HG02610 (cell line): ENCODE measurements at regions not wholly inside any gene's neighbourhood (a gene's known extent, or its start where the extent isn't known, plus 50 kb on each side); places are given as distances from the start of the nearest gene placed in this dataset.

Source experiments
- ATAC-seq: cut with Tn5 transposase; IDR thresholded peaks from one replicate; pipeline ENCODE4 v1.9.1; 2021; ENCODE audit warnings: mild to moderate bottlenecking, moderate library complexity; ENCODE audit not compliant: unreplicated experiment

DNA sequence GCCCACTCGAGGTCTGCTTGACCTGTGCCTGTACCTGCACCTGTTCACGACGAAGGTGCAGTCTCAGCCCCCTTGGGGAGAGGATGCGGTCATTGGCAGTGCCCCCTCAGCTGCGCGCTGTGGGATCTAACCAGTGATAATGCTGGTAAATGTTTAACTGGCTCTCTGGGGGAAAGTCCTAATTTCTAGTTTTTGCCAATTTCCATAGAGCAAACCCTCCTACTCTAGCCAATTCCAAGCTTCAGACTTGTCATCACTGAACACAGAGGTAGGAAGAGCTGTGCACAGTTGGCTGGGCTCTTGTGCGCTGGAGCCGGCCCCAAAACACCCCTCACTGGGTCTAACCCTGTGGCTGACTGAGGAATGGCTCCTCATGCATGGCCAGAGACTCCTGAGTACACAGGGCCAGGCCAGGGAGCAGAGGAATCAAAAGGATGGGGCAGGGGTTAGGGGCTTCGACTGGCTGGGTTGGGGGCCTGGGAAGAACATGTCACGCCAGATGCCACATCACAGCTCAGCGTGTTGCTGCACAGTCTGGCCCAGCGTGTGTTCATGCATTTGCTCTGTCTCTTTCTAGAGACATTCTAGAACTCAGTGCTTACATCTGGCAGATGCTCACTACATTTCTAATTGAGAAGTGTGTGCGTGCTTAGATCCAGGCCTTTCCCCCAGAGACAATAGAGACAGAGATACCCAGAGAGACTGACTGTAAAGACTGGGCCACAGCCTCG lies 270.8 kb downstream of the BCOR start:
- ATAC-seq, result no peak

DNA sequence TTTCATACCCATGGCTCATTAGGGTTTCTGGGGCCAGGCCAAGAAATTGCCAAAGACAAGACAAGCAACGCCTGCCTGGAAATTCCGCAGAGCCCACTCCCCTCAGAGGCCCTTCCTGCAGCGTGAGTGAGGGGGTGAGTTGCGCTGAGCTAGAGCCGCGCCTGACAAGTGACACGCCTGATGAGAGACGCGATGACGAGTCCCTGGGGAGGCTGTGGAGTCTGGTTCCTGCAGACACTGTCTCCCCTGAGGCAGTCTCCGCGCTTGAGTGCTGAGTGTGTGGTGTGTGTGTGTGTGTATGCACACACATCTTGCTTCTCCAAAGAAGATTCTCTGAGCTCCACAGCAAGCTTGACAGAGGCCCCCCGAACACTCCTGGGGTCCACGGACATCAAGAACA lies 269.8 kb downstream of the BCOR start:
- peak; percentile 85 for ATAC-seq

DNA sequence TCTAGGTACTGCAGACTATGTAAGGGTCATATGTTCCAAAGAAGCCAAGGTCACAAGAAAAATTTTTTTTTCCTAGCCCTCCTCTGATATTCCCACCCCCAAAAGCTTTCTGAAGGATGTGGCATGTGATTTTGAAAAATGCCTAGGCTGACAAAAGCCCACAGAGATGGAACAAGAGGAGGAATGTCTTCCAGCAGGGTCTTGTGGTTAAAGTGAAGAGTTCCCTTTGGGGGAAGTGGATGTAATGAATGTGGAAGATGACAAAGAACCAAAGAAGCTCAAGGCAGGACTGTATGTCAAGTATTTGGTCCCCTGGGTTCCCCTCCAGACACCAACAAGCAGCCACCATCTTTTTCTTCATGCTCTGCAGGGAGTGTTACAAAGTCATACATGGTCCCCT lies 268.8 kb downstream of the BCOR start:
- no peak for ATAC-seq

DNA sequence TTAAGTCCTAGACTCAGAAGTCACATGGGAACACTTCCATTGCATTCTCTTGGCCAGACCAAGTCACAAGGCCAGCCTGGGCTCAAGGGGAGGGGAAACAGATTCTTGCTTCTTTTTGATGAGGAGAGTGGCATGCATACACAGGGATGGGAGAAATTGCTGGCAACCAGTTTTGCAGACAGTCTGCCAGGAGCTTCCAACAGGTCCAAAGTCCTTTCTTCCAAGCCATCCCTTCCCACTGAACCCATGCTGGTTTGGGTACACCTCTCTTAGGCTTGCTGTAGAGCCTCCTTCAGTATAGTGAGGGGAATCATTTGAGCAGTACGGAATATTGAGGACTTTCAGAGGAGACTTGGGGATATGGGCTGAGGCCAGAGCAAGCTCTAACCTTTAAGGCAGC lies 267.8 kb downstream of the BCOR start:
- no peak for ATAC-seq

DNA sequence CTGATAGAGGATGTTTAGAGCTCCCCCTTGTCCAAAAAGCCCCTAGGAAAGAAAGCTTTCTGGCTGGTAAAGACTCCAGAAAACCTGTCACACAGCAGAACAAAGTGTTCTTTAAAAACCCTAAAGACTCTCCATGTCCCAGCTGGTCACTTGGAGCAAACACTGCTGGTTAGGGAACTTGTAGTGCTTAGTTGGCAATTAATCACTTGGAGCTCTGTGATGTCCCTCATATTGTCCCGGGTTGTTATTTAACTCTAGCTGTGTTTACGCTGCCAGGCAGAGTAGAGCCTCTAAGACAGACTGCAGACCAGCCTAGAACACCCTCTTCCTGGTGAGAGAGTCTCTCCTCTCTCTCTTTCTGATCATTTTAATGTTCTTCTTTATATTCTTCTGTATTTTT lies 267.3 kb downstream of the BCOR start:
- no peak for ATAC-seq

DNA sequence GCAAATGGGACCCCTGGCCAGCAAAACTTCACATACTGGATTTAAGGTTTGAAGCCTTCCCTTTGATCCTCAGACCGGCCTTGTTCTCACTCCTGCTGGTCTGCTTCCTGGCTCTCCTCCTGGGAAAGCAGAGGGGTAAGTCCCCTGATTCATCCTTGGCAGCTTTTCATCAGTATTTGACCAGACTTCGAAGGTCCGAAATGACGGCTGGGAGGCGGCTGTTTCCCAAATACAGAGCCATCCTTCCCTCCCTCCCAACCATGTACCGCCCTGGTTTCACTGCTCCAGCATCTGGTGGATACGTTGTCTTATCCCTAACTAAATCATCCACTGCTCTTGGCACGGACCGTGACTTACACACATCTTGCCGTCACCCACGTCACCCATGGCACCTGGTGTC lies 265.5 kb downstream of the BCOR start:
- no peak for ATAC-seq

DNA sequence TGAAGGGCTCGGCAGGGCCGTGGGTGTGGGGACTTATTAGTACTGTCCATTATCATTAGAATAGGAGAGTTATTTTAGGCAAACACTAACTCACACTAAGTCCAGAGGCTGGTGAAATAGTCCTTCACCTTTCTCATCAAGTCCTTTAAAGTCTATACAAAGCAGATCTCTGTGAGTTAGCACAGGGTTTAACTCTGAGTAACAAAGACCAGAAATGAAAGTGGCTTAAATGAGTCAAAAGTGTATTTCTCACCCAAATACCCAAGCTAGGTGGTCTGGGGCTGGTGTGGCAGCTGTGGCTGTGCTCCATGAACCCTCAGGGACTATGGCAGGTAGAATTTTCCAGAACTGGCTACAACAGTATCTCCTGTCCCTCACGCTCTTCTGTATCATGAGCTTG lies 263.2 kb downstream of the BCOR start:
- no peak for ATAC-seq

DNA sequence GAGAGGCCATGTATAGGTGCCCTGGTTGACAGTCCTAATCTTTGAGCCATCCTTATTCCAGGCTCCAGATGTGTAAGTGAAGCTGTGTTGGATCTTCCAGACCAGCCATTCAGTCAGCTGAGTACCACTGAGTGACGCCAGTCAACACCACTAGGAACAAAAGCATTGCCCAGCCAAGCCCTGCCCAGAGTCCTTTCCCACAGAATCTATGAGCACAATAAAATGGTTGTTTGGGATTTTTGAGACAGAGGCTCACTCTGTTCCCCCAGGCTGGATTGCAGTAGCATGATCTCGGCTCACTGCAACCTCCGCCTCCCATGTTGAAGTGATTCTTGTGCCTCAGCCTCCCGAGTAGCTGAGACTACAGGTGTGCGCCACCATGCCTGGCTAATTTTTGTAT lies 262.5 kb downstream of the BCOR start:
- ATAC-seq, result no peak

DNA sequence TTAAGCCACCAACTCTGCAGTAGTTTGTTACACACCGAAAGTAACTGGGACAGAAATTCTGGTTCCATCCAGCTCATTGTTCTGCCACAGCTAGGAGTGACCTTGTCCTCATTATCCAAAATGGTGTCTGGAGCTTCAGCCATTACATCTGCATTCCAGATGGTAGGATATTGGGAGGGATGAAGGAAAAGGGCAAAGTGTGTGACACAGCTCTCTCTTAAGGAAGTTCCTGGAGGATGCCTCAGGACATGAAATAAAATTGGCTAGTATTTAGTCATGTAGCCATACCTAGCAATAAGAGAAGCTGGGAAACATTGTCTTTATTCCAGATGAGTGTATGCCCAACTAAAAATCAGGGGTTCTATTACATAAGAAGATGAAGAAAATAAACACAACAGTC lies 262.0 kb downstream of the BCOR start:
- ATAC-seq, result no peak

DNA sequence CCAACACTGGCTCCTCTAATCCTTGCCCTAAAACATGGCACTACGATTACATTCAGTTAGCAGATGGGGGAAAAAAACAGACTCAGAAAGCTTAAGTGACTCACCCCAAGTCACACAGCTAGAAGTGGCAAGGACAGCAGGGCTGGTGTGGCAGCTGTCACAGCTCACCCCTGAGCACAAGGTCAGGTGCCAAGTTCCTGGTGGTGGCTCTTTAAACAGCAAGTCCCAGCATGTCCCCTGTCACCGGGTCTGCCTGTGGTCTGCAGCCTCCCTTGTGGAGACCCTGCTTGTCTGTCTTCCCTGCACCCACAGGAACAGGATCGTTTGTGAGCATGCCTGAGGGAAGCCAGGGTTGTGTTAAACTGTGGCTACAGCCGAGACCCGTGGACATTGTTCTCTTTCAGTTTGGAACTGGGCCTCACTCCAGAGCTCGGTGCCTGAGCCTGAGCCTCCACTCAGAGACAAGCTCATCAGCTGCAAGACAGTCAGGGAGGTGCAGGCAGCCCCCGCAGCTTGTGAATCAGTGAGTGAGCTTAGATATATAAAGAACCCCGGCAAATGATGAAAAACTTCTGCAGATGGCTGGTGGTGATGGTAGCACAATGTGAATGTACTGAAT lies 260.8 kb downstream of the BCOR start:
- ATAC-seq, result no peak

DNA sequence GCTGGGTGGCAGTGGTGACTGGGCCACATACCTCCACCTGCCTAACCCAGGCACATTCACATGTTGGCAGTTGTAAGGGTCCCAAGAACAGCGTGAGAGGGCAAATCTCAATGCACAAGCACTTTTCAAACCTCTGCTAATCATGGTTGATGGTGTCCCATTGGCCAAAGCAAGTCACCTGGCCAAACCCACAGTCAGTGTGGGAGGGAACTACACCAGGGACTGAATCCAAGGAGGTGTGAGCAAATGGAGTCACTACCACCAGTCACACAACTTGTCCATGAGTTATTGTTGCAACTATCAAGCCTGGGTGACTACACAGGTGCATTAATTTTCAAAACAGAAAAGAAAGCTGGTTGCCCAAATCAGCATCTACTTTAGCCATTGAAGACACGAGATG lies 260.1 kb downstream of the BCOR start:
- no peak for ATAC-seq

DNA sequence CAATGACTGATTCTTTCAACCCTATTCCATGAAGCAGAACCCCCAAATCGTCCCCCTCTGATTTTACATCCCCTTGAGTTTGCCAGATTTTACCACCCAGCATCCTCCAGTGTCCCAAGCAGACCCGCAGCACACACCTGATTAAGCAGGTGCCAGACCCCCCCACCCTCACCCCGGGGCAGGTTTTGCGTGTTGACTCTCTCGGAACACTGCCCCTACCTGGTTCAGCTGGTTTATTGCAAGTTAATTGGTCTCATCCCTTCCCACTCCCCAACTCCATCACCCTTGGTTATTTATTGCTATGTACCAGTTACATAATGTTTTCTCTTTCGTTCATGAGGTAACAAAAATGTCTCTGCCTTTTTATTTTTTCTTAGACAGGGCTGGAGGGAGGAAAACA lies 258.4 kb downstream of the BCOR start:
- ATAC-seq, result no peak

DNA sequence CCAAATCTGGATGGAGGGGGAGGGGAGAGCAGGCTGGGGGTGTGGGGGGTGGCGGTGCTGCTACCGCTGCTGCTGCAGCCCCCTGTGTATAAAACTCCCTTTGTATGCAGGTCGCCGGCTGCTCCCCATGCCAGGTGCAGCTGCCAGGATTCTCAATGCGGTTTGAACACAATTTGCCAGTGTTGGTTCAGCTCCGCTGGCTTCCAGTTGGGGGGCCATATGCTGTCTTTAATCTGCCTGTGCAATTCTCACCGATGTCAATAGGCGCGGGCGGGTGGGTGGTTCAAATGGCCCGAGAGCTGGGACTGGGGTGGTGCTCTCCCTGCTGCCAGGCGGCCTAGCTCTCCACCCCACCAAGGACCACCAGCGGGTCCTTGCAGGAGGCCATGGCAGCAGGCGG lies 257.6 kb downstream of the BCOR start:
- no peak for ATAC-seq

DNA sequence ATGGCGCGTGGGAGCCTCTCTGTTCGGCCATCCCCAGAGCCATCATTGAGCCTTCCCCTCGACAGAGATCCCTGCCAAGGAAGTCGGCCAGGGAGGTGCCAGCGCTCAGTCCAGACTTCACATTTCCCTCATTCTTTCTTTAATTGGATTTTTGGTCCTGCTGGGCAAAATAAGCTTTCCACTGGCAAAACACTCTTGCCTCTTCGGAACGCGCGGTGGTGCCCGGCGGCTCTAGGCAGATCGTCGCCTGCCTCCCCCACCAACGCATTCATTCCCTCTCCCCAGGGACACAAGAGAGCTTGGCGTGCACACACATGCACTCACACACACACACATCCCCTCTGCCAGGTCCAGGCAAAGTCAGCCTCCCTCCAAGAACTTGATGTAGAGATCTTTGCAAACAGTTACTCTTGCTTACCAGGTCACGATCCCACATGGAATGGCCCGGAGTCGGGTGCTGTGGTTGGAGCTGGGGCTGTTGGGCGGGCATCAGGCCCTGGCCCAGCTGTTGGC lies 257.1 kb downstream of the BCOR start:
- no peak for ATAC-seq

DNA sequence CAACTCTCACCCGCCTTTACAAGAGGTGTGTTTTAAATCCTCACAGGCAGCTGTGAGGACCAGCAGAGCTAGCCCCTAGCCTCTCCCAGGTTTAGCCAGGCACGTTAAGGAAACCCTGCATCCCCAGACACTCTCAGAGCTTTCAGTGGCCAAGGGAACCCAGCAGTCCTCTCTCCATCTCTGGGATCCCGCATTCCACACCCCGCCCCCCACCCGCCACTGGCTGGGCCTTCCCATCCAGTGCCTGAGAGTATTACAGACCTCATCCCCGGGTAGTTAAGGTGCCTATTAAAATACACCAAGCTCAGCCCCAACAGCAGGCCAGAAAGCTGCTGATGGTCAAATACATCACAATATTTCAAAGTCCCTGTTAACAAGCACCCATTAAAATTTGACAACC lies 256.2 kb downstream of the BCOR start:
- ATAC-seq, result no peak

DNA sequence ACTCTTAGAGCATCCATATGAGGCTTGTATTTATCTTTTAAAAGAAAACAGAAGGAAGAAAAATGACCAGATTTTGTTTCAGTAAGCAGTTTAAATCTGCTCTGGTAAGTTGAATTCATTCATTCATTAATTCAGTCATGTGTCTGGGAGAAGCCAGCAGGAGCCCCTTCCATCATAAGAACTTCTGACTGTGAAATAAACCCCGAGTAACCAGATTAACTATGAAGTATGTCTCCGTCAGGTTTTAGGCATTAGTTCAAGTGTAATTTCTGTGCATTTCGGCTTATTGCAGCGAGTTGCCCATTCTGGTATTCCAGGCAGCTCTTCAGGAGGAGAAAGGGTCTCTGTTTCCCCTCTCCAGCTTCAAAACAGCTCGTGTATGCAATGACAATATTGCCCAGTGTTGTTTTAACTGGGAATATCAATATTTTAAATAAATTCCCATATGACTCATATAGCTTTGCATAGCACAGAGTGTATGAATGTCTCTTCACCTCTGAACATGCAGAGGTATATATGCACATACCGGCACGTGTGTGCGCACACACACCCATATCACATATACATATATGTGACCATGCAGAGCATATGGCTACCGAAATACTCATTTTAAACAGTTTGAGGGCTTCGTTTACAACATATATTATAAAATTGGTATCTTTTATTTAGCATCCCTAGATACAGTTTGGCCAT lies 255.3 kb downstream of the BCOR start:
- ATAC-seq, result no peak

DNA sequence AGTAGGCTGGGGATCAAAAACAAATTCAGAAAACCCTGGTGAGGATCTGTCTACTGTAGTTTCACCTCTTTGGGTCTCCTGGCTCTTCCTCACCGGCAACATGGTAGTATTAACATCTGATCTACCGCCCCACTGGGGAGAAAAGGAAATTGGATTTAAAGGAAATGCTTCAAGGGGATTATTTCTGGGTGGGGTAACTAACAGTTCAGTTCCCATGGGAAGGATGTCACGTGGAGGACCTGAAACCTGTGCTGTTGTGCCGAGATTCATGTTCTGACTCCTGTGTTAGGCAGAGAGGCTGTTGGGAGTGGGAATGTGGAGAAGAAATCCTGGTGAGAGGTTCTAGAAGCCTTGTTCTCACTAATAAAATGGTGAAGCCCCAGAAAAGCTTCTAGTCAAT lies 254.4 kb downstream of the BCOR start:
- no peak for ATAC-seq

DNA sequence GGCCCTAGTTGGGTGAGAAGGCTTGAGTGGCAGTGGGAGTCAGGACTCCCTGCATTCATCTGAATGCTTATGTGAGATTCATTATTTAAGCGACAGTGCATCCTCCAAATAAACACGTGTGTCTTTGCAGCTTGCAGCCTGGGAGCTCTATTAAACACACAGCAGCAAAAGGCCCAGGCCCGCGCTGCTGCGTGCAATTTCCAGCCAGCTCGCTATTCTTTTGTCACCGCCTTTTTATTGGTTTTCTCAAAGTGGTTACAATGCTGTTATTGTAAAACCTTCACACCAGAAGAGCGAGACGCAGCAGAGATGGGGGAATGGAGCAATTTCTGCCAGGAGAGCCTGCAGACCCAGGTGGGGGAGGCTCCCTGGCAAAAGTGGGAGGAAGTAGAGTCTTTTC lies 252.5 kb downstream of the BCOR start:
- ATAC-seq, result no peak

DNA sequence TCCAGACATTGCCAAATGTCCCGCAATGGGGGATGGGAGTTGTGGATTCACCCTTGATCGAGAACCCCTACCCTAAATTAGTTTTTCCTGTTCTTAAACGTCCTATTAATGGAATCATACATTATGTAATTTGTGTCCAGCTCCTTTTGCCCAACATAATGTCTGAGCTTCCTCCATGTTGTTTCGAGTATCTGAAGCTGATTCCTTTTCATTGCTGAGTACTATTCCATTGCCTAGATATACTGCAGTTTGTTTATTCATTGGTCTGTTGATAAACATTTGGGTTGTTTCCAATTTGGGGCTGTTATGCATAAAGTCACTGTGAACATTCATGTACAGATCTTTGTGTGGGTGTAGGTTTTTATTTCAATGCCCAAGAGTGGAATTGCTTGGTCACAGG lies 251.3 kb downstream of the BCOR start:
- no peak for ATAC-seq

DNA sequence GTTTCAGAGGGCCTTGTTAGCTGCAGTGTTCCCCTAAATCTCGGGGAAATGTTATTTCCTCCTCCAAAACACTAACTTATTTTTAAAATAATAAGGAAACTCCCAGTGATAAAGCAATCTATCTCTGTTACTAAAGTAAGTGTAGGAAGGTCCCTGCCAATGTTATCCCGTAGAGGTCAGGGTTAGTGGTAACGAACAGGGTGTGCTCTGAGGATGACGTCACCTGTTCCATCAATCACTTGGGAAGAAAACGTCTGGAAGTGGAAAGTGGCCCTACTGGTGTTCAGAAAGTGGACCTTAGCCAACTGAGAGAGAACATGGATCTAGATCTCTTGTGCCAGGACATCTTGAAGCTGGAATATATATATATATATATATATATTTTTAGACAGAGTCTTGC lies 249.5 kb downstream of the BCOR start:
- no peak for ATAC-seq

DNA sequence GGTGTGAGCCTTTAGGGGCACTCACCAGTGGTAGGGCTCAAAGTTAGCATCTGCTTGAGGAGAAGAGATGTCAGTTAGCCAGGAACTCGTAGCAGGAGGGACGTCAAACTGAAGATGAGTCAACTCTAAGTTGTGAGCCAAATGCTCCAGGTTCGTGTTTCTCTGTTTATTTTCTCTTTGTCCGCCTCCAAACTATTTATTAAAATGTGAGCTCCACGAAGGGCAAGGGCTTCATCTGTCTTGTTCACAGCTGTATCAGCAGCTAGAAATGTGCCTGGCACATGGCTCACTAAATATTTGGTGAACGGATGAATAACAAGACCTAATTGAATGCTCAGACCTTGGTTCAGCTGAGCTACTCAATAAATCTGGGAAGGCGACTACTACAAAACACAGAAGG lies 248.9 kb downstream of the BCOR start:
- no peak for ATAC-seq

DNA sequence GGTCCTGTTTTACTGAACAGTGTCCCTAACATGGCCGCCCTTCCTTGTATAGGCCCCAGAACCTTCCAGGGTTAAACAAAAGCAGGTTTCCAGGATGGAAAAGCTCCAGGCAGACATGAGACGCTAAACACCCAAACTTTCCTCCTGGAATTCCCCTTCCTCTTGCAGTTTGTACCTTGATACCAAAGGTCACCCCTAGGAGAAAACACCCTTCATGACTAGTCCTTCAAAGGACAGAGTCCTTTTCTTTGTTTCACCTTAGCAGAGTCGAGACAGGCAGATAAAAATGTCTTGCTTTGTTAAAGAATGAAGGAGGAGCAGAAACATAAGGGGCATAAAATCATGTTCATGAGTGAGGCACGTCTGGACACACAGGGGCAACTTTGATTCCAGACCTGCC lies 247.5 kb downstream of the BCOR start:
- no peak for ATAC-seq
